NCI-H1092 (cell line): ENCODE measurements at regions not wholly inside any gene's neighbourhood (a gene's known extent, or its start where the extent isn't known, plus 50 kb on each side); places are given as distances from the start of the nearest gene placed in this dataset.
A peak's percentile ranks its signal among the peaks of the same experiment; 100 is the strongest.
"Not testable (repeated sequence)": the region's sequence is repeated elsewhere in the genome, so short reads cannot be mapped to it uniquely, and the experiment has no call there.

ENCODE experiments used
- DNase-seq: peaks from one replicate; lab custom pipeline; 2025; lab: John Stamatoyannopoulos, UW

- DNase-seq: no peak
These were observed 827.5 kb downstream of the TAF11L14 start for GRCh38 chr5:18461766-18462165.

DNA sequence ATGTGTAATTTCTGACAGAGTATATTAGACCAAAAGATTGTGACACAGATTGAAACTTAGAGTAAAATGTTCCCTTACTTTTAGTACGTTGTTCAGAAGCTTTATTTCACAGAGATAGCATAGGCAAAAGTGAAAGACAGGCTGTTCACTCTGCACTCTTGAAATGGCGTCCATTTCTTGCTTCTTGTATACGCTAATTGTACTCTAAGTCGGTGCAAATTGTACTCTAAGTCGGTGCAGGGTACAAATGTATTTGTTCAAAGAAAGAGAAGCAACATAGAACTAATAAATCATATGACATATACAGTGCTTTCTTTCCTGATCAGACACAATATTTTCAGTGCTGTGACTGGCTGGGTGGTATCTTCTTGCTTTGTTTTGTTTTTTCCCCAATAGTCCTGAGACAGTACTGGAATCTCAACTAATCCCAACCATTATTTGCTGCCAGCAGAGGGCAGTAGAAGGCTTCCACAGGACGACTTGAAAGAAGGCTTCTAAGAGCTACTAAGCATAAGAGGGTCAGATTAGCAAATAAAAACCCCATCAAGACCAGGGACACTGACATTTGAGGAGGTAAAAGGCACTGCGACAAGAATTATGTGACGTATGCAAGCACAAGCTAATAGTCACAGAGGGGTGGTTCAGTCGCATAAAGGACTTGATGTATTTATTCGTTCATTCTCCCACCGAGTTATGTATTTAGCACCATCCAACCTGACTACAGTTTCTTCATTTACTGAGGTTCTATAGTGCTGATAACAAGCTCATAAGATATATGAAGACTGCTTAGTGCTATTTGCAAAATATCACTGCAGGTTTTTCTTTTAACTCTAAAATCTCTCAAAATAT lies 831.8 kb downstream of the TAF11L14 start:
- DNase-seq: peak; percentile 59

DNA sequence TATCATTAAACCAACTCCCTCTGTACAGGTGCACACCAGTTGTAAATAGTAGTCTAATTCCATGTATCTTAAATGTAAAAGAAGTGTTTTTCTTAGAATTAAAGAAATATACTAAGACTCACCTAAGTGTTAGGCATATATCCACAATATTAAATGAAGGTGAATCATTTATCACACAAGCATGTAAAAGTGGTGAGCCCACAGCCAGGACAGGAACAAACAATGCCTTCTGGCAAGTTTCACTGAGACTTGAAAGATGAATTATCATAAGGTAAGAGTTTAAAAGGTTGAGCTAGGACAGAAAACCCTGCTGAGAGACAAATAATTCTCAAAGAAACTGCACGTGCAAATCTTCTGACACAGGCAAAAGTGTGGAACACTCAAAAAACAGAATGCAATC lies 832.5 kb downstream of the TAF11L14 start:
- DNase-seq: no peak

DNA sequence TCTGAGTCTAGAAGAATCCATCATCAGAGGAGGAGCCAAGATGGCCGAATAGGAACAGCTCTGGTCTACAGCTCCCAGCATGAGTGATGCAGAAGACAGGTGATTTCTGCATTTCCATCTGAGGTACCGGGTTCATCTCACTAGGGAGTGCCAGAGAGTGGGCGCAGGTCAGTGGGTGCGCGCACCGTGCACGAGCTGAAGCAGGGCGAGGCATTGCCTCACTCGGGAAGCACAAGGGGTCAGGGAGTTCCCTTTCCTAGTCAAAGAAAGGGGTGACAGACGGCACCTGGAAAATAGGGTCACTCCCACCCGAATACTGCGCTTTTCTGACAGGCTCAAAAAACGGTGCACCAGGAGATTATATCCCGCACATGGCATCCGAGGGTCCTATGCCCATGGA lies 837.5 kb downstream of the TAF11L14 start:
- not testable (repeated sequence) for DNase-seq

- DNase-seq: no peak
These were observed 849.2 kb downstream of the TAF11L14 start for GRCh38 chr5:18483451-18483850.

DNA sequence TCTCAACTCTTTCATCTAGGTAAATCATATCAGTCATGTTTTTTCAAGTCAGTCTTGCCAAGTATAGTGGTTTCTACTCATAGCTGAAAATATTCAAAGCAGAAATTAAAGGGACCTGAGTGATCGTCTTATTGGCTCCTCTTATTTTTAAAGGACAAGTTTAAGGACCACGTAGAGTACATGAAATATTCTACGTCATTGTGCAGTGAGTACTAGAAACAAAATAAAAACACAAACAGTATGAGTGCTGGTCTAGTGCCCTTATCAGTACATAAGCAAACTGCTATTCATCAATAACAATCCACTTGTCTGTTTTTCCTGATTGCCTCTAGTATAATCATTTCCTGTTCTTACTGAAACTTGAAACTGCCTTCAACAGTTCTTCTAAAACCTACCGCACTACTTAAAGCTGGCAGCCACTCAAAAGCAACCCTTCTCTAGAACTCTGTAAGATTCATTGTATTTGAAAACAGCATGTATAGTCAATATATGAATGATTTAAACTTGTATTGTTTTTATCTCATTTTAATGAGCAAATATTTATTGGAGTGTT lies 853.7 kb downstream of the TAF11L14 start:
- peak; percentile 5 for DNase-seq

DNA sequence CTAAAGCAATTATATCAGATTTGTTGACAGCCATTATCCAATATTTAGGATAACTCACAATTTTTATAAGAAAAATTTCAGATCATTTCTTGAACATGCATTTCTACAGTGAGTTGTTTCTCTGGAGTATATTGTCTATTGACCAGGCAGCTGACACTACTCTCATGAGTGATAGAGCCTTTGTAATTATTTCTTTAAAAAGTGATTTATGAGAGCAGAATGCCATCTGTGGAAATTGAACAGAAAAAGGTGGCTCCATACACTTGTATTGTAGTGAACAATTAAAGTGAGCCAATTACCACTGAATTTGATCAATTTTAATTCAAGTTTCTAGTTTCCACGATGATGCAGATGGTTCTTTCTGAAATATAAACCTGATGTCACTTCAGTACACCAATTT lies 855.4 kb downstream of the TAF11L14 start:
- DNase-seq: no peak

GRCh38 chr5:18491349-18491748 lies 857.1 kb downstream of the TAF11L14 start:
- DNase-seq: no peak

- no peak for DNase-seq
These were observed 860.9 kb downstream of the TAF11L14 start for GRCh38 chr5:18495157-18495556.

DNA sequence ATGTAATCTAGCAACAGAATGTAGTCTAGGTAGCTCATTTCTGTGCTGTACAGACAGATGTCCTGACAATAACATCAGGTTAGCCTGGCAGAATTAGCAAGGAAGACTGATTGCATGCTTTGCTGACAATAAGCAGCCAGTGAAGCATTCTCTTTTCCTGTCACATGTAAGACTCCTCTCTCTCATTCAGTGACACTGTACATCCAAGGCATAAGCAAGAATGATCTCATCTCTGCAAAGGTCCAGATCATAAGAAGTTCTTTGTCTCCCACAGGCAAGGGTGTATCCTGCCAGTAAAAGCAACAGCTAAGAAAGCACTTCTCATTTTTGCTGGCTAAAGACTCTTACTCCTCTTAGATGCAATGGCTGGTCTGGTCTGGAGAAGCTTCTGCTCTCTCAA lies 861.8 kb downstream of the TAF11L14 start:
- DNase-seq: no peak

- no peak for DNase-seq
These were observed 862.8 kb downstream of the TAF11L14 start for GRCh38 chr5:18497089-18497488.

- no peak for DNase-seq
These were observed 869.6 kb downstream of the TAF11L14 start for GRCh38 chr5:18503797-18504328.

DNA sequence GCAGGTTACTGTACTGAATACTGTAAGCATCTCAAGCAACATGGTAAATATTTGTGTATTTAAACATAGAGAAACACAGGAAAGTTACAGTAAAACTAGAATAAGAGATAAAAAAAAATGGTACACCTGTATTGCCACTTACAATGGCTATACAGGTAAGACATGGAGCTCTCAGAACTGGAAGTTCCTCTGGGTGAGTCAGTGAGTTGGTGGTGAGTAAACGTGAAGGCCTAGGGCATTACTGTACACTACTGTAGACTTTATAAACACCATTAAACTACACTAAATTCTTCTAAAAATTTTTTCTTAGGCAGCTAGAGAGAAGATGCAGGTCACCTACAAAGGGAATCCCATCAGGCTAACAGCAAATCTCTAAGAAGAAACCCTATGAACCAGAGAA lies 872.9 kb downstream of the TAF11L14 start:
- DNase-seq: no peak

GRCh38 chr5:18517641-18518380 lies 883.6 kb downstream of the TAF11L14 start:
- no peak for DNase-seq

- no peak for DNase-seq
These were observed 889.1 kb downstream of the TAF11L14 start for GRCh38 chr5:18523380-18523779.

DNA sequence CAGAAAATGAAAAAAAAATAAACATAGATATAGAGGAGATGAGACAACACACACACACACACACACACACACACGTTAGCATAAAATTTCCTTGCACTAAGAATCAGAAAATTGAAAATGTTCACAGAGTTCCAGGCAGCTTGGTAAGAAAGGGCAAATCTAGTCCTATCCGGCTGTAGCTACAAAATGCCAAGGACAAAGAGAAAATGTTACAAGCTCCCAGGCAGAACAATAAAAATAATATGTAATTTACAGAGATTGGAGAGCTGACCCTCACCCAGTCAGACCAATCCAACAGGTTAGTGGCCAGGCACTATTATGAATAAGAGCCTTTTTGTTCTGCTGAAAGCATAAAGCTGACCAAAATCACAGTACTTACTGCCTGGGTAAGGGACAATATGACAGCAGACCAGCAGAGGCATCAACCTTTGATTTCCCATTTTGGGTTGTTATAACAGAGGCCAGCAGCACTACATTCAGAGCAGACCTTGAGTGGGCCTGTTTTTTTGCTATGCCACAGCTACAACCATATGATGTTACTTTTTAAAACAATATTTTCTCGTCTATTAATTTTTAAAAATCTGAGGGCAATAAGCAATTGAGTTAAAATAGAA lies 892.6 kb downstream of the TAF11L14 start:
- no peak for DNase-seq

DNA sequence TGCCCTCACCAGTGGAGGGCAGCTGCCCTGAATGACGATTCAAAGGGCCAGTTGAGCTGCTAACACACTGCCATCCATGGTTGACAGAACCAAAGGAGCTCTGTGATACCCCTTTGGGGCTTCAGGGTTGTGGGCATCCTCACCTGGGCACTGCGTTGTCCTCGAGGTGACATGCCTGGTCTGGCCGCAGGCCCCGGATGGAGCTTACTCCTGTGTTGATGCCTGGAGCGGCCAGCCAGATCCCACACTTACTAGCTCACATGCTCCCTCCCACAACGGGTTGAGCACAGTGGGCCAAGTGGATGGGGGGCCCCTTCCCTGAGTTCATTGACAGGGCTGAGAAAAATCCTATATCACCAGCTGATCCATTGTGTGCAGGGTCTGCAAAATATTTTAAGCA lies 898.9 kb downstream of the TAF11L14 start:
- no peak for DNase-seq

- no peak for DNase-seq
These were observed 899.9 kb downstream of the TAF11L14 start for GRCh38 chr5:18534119-18534518.

- DNase-seq: not testable (repeated sequence)
These were observed 901.5 kb downstream of the TAF11L14 start for GRCh38 chr5:18535753-18536152.

DNA sequence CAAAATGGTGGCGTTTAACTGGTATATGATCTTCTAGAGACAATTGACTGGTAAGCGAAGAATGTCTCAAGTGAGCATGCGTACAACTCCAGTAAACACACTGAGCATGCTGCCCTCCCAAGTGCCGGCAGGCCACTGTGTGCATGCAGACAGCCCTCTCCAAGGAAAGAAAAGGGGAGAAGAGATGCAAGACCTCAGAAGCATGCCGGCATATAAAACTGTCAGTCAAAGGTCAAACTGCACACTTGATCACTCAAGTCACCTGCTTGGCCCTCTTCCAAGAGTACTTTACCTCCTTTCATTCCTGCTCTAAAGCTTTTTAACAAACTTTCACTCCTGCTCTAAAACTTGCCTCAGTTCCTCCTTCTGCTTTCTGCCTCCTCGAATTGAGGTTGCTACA lies 910.2 kb downstream of the TAF11L14 start:
- DNase-seq: no peak

DNA sequence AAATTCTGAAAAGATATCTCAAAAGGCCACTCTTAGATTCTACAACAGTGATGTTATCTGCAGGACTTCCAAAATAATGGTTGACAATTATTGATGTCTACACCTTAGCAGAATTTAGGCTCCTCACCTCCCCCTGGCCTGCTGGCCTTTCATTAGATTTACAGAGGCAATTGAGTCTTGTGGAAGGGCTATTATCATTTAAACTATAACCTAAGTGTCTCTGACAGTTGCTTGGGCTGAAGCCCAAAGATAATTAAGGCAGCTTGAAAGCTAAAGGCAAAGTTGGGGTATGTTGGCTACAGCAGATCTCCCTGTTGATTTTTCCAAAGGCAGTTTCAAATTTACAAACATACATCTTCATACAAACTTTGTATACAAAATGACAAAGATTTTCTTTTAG lies 912.3 kb downstream of the TAF11L14 start:
- DNase-seq: no peak

GRCh38 chr5:18551716-18552115 lies 917.5 kb downstream of the TAF11L14 start:
- DNase-seq: no peak
